ENCODE measurements at regions not wholly inside any gene's neighbourhood (a gene's known extent, or its start where the extent isn't known, plus 50 kb on each side); places are given as distances from the start of the nearest gene placed in this dataset.

DNA sequence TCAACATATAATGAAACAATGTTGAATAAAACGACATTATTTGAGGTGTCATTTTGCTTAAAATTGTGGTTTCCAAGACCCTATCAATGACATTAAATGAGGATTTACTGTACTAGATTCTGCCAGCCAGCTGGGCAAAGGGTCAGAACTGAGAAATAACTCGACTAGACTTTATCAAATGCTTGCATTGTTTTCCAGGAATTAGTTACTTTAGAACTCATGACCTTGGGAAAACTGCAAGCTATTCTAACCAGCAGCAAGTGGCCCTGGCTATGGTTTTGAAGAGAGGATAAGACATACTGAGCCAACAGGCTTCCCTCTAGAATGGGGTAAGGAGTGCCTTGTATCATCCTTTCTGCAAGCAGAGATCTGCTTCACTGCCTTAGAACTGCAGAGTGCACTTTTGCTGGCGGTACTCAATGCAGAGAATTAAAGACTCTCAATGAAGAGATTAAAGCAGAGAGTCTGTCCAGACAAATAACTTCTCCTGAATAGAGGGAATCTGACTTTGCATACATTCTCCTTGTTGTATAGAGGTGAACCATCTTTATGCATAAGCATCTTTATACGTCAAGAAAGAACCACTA, 281.5 kb downstream of the ARL4A start:
- H3K36me3 Mint-ChIP-seq (ENCODE audit: low read depth), result no peaks in the 10 kb centered on the region
- intact Hi-C loops (cut with micrococcal nuclease), result loop anchor here (10.0 kb wide), 1 partner anchor 64 kb away; no protein-coding TSS in a partner anchor
- H3K9me3 Mint-ChIP-seq, result no peaks in the 10 kb centered on the region
- DNase-seq (no peak), ATAC-seq (ENCODE audit: low read depth) (no peak)
- no peak overlapping the region for H3K4me3 Mint-ChIP-seq
- TF ChIP-seq, protein P1, sequence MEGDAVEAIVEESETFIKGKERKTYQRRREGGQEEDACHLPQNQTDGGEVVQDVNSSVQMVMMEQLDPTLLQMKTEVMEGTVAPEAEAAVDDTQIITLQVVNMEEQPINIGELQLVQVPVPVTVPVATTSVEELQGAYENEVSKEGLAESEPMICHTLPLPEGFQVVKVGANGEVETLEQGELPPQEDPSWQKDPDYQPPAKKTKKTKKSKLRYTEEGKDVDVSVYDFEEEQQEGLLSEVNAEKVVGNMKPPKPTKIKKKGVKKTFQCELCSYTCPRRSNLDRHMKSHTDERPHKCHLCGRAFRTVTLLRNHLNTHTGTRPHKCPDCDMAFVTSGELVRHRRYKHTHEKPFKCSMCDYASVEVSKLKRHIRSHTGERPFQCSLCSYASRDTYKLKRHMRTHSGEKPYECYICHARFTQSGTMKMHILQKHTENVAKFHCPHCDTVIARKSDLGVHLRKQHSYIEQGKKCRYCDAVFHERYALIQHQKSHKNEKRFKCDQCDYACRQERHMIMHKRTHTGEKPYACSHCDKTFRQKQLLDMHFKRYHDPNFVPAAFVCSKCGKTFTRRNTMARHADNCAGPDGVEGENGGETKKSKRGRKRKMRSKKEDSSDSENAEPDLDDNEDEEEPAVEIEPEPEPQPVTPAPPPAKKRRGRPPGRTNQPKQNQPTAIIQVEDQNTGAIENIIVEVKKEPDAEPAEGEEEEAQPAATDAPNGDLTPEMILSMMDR (IDR thresholded peaks at IDR 0.05), result no peak
- CTCF ChIA-PET, result no interaction called here
- no peak overlapping the region for H3K27ac Mint-ChIP-seq
- peaks cover 4% of the 10 kb centered on the region for H3K27me3 Mint-ChIP-seq
- H3K4me1 Mint-ChIP-seq, result no peaks in the 10 kb centered on the region
- POLR2A ChIA-PET, result no interaction called here

DNA sequence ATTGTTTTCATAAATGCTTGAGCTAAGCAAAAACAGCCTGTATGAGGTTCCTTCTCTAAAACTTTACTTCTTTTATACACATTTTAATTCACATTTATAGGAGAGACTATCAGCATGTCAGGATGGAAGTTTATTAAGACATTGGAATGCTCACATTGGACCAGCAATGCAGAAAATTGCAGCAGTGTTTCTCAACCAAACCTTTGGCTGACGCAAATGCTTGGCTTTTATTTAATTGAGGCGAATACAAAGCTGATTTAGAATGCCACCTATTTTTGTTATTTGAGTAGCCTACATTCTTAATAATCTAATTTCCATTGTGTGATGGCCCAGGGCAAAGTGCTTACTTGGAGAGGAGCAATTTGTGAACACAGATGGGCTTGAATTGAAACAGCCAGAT, 283.2 kb downstream of the ARL4A start:
- no peak for ATAC-seq (ENCODE audit: low read depth)
- H3K27me3 Mint-ChIP-seq, result peaks cover 4% of the 10 kb centered on the region

DNA sequence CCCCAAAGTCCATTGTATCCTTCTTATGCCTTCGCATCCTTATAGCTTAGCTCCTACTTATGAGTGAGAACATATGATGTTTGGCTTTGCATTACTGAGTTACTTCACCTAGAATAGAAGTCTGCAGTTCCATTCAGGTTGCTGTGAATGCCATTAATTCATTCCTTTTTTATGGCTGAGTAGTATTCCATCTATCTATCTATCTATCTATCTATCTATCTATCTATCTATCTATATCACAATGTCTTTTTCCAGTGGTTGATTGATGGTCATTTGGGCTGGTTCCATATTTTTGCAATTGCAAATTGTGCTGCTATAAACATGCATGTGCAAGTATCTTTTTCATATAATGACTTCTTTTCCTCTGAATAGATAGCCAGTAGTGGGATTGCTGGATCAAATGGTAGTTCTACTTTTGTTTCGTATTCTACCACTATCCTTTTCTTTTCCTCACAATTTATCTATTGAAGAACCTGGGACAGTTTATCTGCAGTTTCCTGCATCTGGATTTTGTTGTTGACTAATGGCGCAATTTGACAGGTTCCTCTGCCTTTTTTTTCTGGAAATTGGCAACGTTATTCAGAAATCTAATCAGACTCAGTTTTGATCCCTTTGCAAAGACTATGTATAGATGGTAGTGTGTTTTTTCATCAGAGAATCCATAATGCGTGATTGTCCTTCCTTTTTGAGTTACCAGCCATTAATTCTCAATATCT, 287.2 kb downstream of the ARL4A start:
- Mint-ChIP-seq H3K9me3 (no peaks in the 10 kb centered on the region), H3K4me1 (no peaks in the 10 kb centered on the region), H3K27me3 (peaks cover 7% of the 10 kb centered on the region), H3K27ac (no peak overlapping the region), H3K4me3 (no peak overlapping the region), H3K36me3 (ENCODE audit: low read depth) (no peaks in the 10 kb centered on the region)
- TF ChIP-seq, protein P1 (IDR thresholded peaks at IDR 0.05), result no peak
- intact Hi-C loops (cut with micrococcal nuclease), result no loop called here
- ATAC-seq (ENCODE audit: low read depth) (no peak), DNase-seq (no peak)
- POLR2A ChIA-PET, result no interaction called here
- CTCF ChIA-PET, result no interaction called here

More for the DNA sequence above, 283.2 kb downstream of the ARL4A start:
- Mint-ChIP-seq H3K36me3 (ENCODE audit: low read depth) (no peaks in the 10 kb centered on the region), H3K9me3 (no peaks in the 10 kb centered on the region), H3K27ac (no peak overlapping the region), H3K4me1 (no peaks in the 10 kb centered on the region), H3K4me3 (no peak overlapping the region)
- CTCF ChIA-PET, result no interaction called here
- POLR2A ChIA-PET, result interaction anchor here (0.5 kb wide), 1 partner anchor 202 kb away, joined by 8 read pairs; no protein-coding TSS in a partner anchor
- no peak for DNase-seq
- TF ChIP-seq, protein P1 (IDR thresholded peaks at IDR 0.05), result no peak
- intact Hi-C loops (cut with micrococcal nuclease), result no loop called here

DNA sequence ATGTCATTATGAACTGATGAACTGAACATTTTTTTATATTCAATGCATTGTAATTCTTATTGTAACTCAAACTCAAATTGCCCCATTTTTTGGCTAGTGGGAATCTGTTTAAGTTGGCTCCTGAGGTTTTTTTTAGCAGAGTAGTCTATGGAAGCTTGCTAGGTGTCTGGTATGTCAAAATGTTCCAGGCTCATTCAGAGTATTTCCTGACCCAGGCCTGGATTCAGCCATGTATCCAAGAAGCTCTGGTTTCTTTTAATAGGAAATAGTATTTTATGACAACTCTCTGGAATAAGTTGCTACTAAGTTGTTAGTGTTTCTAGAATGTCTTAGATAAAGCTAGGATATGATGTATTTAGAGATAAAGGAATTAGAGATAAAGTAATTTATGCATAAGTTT, 288.0 kb downstream of the ARL4A start:
- no peaks in the 10 kb centered on the region for H3K9me3 Mint-ChIP-seq
- H3K4me1 Mint-ChIP-seq, result no peaks in the 10 kb centered on the region
- no peaks in the 10 kb centered on the region for H3K36me3 Mint-ChIP-seq (ENCODE audit: low read depth)
- no peak overlapping the region for H3K27ac Mint-ChIP-seq
- ATAC-seq (ENCODE audit: low read depth) (no peak), DNase-seq (no peak)
- ChIA-PET CTCF (no interaction called here), POLR2A (no interaction called here)
- TF ChIP-seq, protein P1 (IDR thresholded peaks at IDR 0.05), result no peak
- H3K27me3 Mint-ChIP-seq, result peaks cover 7% of the 10 kb centered on the region
- no peak overlapping the region for H3K4me3 Mint-ChIP-seq
- intact Hi-C loops (cut with micrococcal nuclease), result no loop called here

DNA sequence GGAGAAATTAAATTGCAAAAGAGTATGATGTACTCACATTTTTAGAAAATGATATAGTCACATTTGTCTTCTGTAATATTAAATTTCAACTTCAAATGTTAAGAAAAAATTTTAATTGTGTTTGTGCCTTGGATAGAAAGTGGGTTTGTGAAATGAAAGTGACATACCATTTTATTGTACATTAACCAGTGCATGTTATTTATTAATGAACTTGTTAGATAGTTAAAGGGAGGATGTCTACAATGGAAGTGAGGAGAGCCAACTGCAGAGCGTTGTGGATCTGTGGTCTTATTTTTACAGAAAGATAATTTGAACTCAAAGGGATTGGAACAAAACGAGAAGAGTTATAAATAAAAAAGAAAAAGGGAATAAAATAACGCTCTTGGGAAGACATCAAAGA, 291.7 kb downstream of the ARL4A start:
- CTCF ChIA-PET, result no interaction called here
- no peaks in the 10 kb centered on the region for H3K9me3 Mint-ChIP-seq
- ATAC-seq (ENCODE audit: low read depth), result no peak
- TF ChIP-seq, protein P1 (IDR thresholded peaks at IDR 0.05), result no peak
- H3K27ac Mint-ChIP-seq, result no peak overlapping the region
- no peak for DNase-seq
- H3K4me3 Mint-ChIP-seq, result no peak overlapping the region
- intact Hi-C loops (cut with micrococcal nuclease), result no loop called here
- H3K36me3 Mint-ChIP-seq (ENCODE audit: low read depth), result no peaks in the 10 kb centered on the region
- no peaks in the 10 kb centered on the region for H3K4me1 Mint-ChIP-seq
- peaks cover 3% of the 10 kb centered on the region for H3K27me3 Mint-ChIP-seq
- POLR2A ChIA-PET, result no interaction called here

Measured in activated B cell treated with CpG ODN at 0.5 μM for 24 hours (primary cell).